Stimulated activated naive B cell treated with anti-CD40 and anti-IgM and Interleukin-4, amounts not matched to agents 10 μg/mL and 1 μg/mL and 100 μg/mL, for 72 hours (primary cell): ENCODE measurements at regions not wholly inside any gene's neighbourhood (a gene's known extent, or its start where the extent isn't known, plus 50 kb on each side); places are given as distances from the start of the nearest gene placed in this dataset.
A peak's percentile ranks its signal among the peaks of the same experiment; 100 is the strongest.
"Not testable (repeated sequence)": the region's sequence is repeated elsewhere in the genome, so short reads cannot be mapped to it uniquely, and the experiment has no call there.

ENCODE experiments used
- ATAC-seq, 2 donors: fragments of 150-1000 bp; cut with Tn5 transposase; replicated peaks; 2 replicates each; pipeline ENCODE4 v1.10.0; 2021; ENCODE audit warnings: moderate library complexity in 1 of 2
- DNase-seq: peaks from one replicate; pipeline ENCODE4 v3.0.0; 2021
- H3K27ac Mint-ChIP-seq: one replicate; pipeline ENCODE4 v1.8.0; 2022; ENCODE audit warnings: mild to moderate bottlenecking, mixed read lengths
- H3K27me3 Mint-ChIP-seq, 2 donors: one replicate each; pipeline ENCODE4 v1.8.0; 2022; ENCODE audit warnings: mixed read lengths in 2 of 2
- H3K36me3 Mint-ChIP-seq, 2 donors: one replicate each; pipeline ENCODE4 v1.8.0; 2022; ENCODE audit warnings: mixed read lengths in 2 of 2, mild to moderate bottlenecking in 1 of 2
- H3K4me1 Mint-ChIP-seq, 2 donors: one replicate each; pipeline ENCODE4 v1.8.0; 2022; ENCODE audit warnings: mixed read lengths in 2 of 2, mild to moderate bottlenecking in 1 of 2
- H3K4me3 Mint-ChIP-seq, 2 donors: one replicate each; pipeline ENCODE4 v1.8.0; 2022; ENCODE audit warnings: mild to moderate bottlenecking in 2 of 2, mixed read lengths in 2 of 2, moderate library complexity in 1 of 2
- H3K9me3 Mint-ChIP-seq, 2 donors: one replicate each; pipeline ENCODE4 v1.8.0; 2022; ENCODE audit warnings: mixed read lengths in 2 of 2, mild to moderate bottlenecking in 1 of 2

GRCh38 chr3:72497501-72497900 is 350.7 kb downstream of the SHQ1 start:
- peaks cover 6 to 13% of the 10 kb centered on the region in 2 donors for H3K27me3 Mint-ChIP-seq
- peaks cover 7 to 14% of the 10 kb centered on the region in 2 donors for H3K9me3 Mint-ChIP-seq
- H3K36me3 Mint-ChIP-seq, ATAC-seq, H3K4me3 Mint-ChIP-seq, DNase-seq: not testable (repeated sequence)
- peaks cover 26 to 64% of the 10 kb centered on the region in 2 donors for H3K4me1 Mint-ChIP-seq
- H3K27ac Mint-ChIP-seq, result peak overlapping the region; percentile 14

DNA sequence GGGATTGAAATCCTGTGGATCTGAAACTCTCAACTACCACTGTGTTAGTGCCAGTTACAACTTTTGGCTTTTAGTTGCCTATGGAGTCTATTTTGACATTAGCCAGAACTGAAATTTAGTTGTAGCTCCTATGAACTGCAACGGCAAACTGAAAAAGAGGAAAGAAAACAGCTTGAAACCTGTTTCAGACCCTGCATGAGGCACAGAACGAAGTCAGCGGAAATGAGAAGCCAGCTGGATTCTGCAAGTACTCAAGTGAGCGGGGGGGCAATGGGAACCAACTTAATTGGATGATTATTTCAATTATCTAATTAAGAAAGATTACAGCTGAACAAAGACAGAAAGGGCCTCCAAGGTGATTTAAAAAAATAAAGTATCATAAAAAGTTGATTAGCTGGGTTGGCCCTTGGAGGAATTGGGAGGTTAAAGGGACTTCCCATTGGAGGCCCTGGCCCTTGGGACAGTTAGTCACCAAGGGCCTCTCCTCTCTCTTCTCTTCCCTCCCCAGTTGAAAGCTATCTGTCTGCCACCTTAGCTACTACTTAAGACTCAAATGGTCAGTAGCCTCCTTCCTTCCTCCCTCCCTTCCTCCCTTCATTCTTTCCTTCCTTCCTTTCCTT is 352.1 kb downstream of the SHQ1 start:
- Mint-ChIP-seq H3K27me3 (peaks cover 6 to 19% of the 10 kb centered on the region in 2 donors), H3K4me3 (peak overlapping the region; percentile 10 to 44), H3K4me1 (peaks cover 28 to 72% of the 10 kb centered on the region in 2 donors), H3K27ac (peak overlapping the region; percentile 76), H3K36me3 (peaks cover 2 to 3% of the 10 kb centered on the region in 2 donors), H3K9me3 (peaks cover 7 to 14% of the 10 kb centered on the region in 2 donors)
- ATAC-seq (peak; percentile 82 to 87), DNase-seq (no peak)

- H3K4me3 Mint-ChIP-seq, result no peak overlapping the region
- H3K27ac Mint-ChIP-seq, result no peak overlapping the region
- H3K4me1 Mint-ChIP-seq, result peaks cover 35 to 77% of the 10 kb centered on the region in 2 donors
- peaks cover 6 to 19% of the 10 kb centered on the region in 2 donors for H3K27me3 Mint-ChIP-seq
- ATAC-seq (no peak), DNase-seq (no peak)
- peaks cover 7 to 14% of the 10 kb centered on the region in 2 donors for H3K9me3 Mint-ChIP-seq
- H3K36me3 Mint-ChIP-seq, result peaks cover 2 to 6% of the 10 kb centered on the region in 2 donors
Measured at GRCh38 chr3:72494626-72495025, 353.6 kb downstream of the SHQ1 start.

DNA sequence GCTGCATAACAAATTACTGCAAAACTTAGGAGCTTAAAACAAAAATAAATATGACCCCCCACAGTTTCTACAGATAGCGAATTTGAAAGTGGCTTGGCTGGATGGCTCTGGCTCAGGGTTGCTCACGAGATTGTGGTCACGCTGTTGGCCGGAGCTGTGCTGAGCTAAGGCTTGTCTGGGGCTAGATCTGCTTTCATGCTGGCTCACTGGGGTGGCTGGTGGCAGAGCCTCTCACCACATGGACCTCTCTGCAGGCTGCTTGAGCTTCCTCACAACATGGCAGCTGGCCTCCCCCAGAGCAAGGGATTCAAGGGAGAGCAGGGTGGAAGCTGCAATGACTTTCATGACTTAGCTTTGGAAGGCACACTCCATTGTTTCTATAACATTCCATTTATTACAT is 354.1 kb downstream of the SHQ1 start:
- H3K27ac Mint-ChIP-seq, result peak overlapping the region; percentile 75
- peaks cover 2 to 6% of the 10 kb centered on the region in 2 donors for H3K36me3 Mint-ChIP-seq
- H3K4me1 Mint-ChIP-seq, result peaks cover 34 to 74% of the 10 kb centered on the region in 2 donors
- DNase-seq (no peak), ATAC-seq (peak in 1 of 2 donors; percentile 35)
- no peak overlapping the region for H3K4me3 Mint-ChIP-seq
- peaks cover 7 to 14% of the 10 kb centered on the region in 2 donors for H3K9me3 Mint-ChIP-seq
- peaks cover 6 to 19% of the 10 kb centered on the region in 2 donors for H3K27me3 Mint-ChIP-seq

DNA sequence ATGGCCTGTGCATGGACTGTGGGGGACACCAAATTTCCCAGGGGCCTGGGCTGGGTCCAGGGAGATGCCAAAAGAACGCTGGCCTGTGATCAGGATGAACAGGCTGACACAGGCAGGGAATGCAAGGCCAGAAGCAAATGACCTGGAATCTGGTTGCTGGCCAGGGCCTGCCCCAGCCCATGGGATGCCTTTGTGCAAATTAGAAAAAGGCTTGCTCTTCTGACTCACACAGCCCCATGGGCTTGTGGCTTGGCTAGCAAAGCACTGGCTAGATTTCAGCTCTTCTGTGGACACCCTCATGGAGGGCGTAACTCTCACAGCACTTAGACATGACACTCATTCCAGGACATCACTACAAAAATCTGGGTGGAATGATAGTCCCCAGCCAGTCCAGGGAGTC is 356.0 kb downstream of the SHQ1 start:
- peaks cover 2 to 6% of the 10 kb centered on the region in 2 donors for H3K36me3 Mint-ChIP-seq
- peak overlapping the region; percentile 25 for H3K27ac Mint-ChIP-seq
- H3K9me3 Mint-ChIP-seq, result peaks cover 4 to 10% of the 10 kb centered on the region in 2 donors
- DNase-seq, result no peak
- peaks cover 6 to 19% of the 10 kb centered on the region in 2 donors for H3K27me3 Mint-ChIP-seq
- no peak overlapping the region for H3K4me3 Mint-ChIP-seq
- no peak for ATAC-seq
- peaks cover 47 to 86% of the 10 kb centered on the region in 2 donors for H3K4me1 Mint-ChIP-seq

DNA sequence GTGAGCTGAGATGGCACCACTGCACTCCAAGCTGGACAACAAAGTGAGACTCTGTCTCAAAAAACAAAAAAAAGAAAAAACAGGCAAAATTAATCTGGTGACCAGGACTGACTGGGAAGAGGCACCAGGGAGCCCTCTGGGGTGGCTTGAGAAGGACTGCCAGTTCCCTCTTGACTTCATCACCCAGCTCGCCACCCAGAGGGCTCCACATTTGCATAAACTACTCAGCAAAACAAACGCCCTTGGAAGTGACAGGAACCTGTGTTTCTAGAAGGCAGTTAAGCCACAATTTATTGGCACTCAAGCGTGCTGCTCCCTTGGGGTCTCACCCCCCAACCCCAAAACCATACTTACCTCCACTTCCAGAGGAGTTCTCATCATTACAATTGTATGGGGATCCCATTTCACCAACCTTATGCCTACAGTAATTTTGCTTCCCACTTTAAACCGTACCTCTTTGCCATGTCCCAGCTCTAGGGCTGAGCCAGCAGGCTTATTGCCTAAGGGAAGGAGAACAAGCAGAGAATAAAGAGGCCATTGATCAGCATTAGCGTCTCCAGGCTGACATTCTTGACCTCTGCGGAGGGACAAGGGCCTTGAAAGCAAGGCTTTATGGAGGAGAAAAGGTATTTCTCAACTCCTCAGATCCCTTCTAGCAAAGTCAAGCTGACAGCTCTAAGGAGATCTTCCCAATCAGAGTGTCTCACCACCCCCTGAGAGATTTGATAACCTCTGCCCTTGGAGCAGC is 357.4 kb downstream of the SHQ1 start:
- Mint-ChIP-seq H3K9me3 (peaks cover 4 to 10% of the 10 kb centered on the region in 2 donors), H3K36me3 (peaks cover 2 to 9% of the 10 kb centered on the region in 2 donors), H3K4me1 (peaks cover 50 to 86% of the 10 kb centered on the region in 2 donors), H3K27me3 (peaks cover 6 to 19% of the 10 kb centered on the region in 2 donors), H3K27ac (no peak overlapping the region), H3K4me3 (no peak overlapping the region)
- ATAC-seq, result no peak
- DNase-seq, result no peak

GRCh38 chr3:72489901-72490300 is 358.3 kb downstream of the SHQ1 start:
- no peak for ATAC-seq
- Mint-ChIP-seq H3K4me1 (peaks cover 50 to 86% of the 10 kb centered on the region in 2 donors), H3K27ac (peak overlapping the region; percentile 84), H3K4me3 (no peak overlapping the region), H3K36me3 (peaks cover 2 to 14% of the 10 kb centered on the region in 2 donors), H3K27me3 (peaks cover 6 to 19% of the 10 kb centered on the region in 2 donors), H3K9me3 (peaks cover 5 to 13% of the 10 kb centered on the region in 2 donors)
- no peak for DNase-seq

DNA sequence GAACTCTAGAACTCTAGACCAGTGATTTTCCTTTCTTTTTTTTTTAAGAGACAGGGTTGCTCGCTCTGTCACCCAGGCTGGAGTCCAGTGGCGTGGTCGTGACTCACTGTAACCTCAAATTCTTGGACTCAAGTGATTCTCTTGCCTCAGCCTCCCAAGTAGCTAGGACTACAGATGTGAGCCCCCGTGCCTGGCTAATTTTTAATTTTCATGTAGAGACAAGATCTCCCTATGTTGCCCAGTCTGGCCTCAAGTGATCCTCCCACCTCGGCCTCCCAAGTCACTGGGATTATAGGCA is 359.6 kb downstream of the SHQ1 start:
- Mint-ChIP-seq H3K4me3 (peak overlapping the region in 1 of 2 donors; percentile 12), H3K9me3 (peaks cover 3 to 6% of the 10 kb centered on the region in 2 donors), H3K36me3 (peaks cover 2 to 14% of the 10 kb centered on the region in 2 donors), H3K27ac (peak overlapping the region; percentile 96), H3K4me1 (peaks cover 51 to 80% of the 10 kb centered on the region in 2 donors), H3K27me3 (peaks cover 6 to 18% of the 10 kb centered on the region in 2 donors)
- ATAC-seq (no peak), DNase-seq (no peak)

- peaks cover 1 to 4% of the 10 kb centered on the region in 2 donors for H3K9me3 Mint-ChIP-seq
- H3K36me3 Mint-ChIP-seq, result peaks cover 0 to 12% of the 10 kb centered on the region in 2 donors
- peaks cover 51 to 80% of the 10 kb centered on the region in 2 donors for H3K4me1 Mint-ChIP-seq
- ATAC-seq (peak; percentile 58 to 63), DNase-seq (peak; percentile 39)
- peaks cover 6 to 14% of the 10 kb centered on the region in 2 donors for H3K27me3 Mint-ChIP-seq
- peak overlapping the region; percentile 96 for H3K27ac Mint-ChIP-seq
- H3K4me3 Mint-ChIP-seq, result peak overlapping the region; percentile 5 to 78
Measured at GRCh38 chr3:72487946-72488737, 360.1 kb downstream of the SHQ1 start.

DNA sequence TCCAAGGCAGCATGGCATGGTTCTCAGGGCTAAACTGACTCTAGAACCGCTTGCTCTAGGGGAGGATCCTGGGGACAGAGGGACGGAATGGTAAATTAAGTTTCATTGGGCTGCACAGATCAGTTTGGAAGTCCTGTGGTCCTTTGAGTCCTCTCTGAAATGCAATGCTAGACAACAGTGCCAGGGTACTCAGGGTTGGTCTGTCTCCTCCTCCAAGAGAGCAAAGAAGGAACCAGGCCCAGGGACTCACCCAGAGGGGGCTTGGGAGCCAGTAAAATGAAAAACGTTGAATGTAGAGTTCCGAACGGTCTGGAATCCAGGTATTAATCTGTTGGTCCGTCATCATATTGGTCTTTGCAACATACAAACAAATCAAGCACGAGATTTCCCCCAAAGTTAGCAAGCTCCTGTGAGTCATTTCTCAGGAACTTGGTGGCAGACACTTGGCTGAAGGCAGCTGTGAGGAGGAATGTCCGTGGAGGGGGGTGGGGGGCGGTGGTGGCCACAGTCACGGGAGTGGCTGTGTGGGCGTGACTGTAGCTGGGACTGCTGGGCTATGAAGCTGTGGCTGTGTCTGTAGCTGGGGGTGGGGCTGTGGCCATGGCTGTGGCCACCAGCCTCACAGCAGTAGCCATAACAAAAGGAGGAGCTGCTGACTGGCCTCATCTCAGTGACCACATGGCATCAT is 361.0 kb downstream of the SHQ1 start:
- Mint-ChIP-seq H3K4me1 (peaks cover 55 to 85% of the 10 kb centered on the region in 2 donors), H3K36me3 (peaks cover 0 to 12% of the 10 kb centered on the region in 2 donors), H3K27ac (peak overlapping the region; percentile 96), H3K9me3 (peaks cover 1 to 4% of the 10 kb centered on the region in 2 donors), H3K27me3 (peaks cover 6 to 9% of the 10 kb centered on the region in 2 donors), H3K4me3 (peak overlapping the region; percentile 69 to 78)
- DNase-seq (peak; percentile 77), ATAC-seq (peak; percentile 79 to 83)

DNA sequence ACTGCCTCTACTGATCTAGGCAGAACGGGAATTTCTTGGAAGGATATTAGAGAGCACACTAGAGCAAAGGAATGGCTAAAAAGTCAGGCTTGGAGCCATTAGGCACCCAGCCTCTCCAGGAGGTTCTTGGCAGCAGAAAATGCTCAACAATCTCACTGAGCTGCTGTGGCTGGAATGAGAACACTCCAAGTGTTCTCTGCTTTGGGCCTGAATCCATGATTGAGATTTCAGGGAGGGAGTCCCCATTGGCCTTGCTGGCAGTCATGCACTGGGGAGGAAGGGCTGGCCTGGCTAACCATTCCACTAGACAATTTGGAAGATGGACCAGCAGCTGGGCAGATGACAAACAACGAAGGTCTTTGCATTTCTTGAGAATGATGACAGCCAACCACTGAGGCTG is 362.6 kb downstream of the SHQ1 start:
- peaks cover 0 to 12% of the 10 kb centered on the region in 2 donors for H3K36me3 Mint-ChIP-seq
- no peak overlapping the region for H3K4me3 Mint-ChIP-seq
- H3K27ac Mint-ChIP-seq, result peak overlapping the region; percentile 80

DNA sequence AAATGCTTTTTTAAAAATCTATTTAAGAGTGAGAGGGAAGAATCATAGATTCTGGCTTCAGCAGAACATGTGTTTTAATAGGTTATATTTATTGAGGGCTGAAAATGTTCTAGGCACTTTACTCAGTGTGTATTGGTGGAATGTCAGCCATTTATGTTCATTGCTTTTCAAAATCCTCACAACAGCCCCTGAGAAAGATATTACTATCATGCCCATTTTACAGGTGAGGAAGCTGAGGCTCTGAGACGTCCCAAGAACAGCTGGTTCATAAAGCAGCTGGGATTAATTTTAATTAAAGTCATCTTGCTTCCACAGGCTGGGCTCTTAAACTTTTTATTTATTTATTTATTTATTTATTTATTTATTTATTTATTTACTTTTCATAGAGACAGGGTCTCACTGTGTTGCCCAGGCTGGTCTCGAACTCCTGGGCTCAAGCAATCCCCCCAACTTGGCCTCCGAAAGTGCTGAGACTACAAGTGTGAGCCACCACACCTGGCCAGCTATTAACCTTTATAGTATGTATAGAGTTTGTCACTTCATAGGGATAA is 364.6 kb downstream of the SHQ1 start:
- no peak for ATAC-seq
- H3K4me3 Mint-ChIP-seq, result no peak overlapping the region
- peaks cover 52 to 85% of the 10 kb centered on the region in 2 donors for H3K4me1 Mint-ChIP-seq

More for the DNA sequence above, 362.6 kb downstream of the SHQ1 start:
- ATAC-seq, result no peak
- Mint-ChIP-seq H3K4me1 (peaks cover 53 to 85% of the 10 kb centered on the region in 2 donors), H3K9me3 (peaks cover 3 to 4% of the 10 kb centered on the region in 2 donors), H3K27me3 (no peaks in the 10 kb centered on the region)
- no peak for DNase-seq

DNA sequence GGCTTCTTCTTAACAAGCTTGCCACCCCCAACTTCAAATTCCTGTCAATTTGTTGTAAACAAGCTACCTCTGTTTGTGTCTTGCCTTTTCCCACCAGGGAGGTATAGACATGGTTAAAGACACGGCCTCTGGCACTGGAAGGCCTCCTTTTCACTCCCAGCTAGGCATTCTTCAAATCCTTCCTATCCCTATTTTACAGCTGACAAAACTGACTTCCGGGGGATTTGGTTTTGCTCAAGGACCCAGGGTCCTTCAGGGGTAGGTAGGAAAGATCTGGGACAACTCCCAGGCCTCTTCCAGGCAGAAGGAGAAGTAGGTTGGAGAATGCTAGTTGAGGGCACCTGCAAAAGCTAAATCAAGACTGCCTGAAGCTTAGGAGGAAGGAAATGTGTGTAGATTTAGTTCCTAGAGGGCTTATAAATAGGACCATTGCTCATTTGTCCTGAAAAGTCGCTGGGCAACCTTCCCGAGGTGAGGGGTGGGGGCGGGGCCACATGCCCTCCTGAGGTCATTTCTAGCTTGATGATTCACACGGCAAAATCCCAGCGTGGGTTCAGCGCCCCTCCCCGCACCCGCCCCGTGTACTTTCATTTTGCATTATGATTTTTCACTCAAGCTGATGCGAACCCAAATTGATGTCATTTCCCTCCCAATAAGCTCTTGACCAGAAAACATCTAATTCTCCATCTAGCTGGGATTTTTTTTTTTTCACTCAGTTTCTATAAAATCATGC is 365.5 kb downstream of the SHQ1 start:
- peaks cover 10 to 12% of the 10 kb centered on the region in 2 donors for H3K9me3 Mint-ChIP-seq
- H3K36me3 Mint-ChIP-seq, result peaks cover 0 to 12% of the 10 kb centered on the region in 2 donors
- H3K4me3 Mint-ChIP-seq, result peak overlapping the region; percentile 62 to 69
- H3K27ac Mint-ChIP-seq, result peak overlapping the region; percentile 93
- no peaks in the 10 kb centered on the region for H3K27me3 Mint-ChIP-seq
- DNase-seq (peak; percentile 58), ATAC-seq (peak; percentile 35 to 38)
- H3K4me1 Mint-ChIP-seq, result peaks cover 47 to 83% of the 10 kb centered on the region in 2 donors

More for the DNA sequence above, 364.6 kb downstream of the SHQ1 start:
- peaks cover 0 to 12% of the 10 kb centered on the region in 2 donors for H3K36me3 Mint-ChIP-seq
- no peak for DNase-seq
- peaks cover 10 to 12% of the 10 kb centered on the region in 2 donors for H3K9me3 Mint-ChIP-seq
- no peaks in the 10 kb centered on the region for H3K27me3 Mint-ChIP-seq
- H3K27ac Mint-ChIP-seq, result no peak overlapping the region
